Nephron progenitor cell (in vitro differentiated cells): ENCODE measurements at regions not wholly inside any gene's neighbourhood (a gene's known extent, or its start where the extent isn't known, plus 50 kb on each side); places are given as distances from the start of the nearest gene placed in this dataset.

Experiments
- DNase-seq: peaks from one replicate; pipeline ENCODE4 v3.0.0; 2021
- H3K27ac Mint-ChIP-seq: 2 replicates; pipeline ENCODE4 v1.8.0; 2021; ENCODE audit warnings: mild to moderate bottlenecking, moderate library complexity, mixed read lengths
- H3K27me3 Mint-ChIP-seq: 2 replicates; pipeline ENCODE4 v1.8.0; 2021; ENCODE audit warnings: mild to moderate bottlenecking, low read depth, mixed read lengths; ENCODE audit not compliant: poor library complexity
- H3K36me3 Mint-ChIP-seq: 2 replicates; pipeline ENCODE4 v1.8.0; 2021; ENCODE audit warnings: low read depth, mixed read lengths
- H3K4me1 Mint-ChIP-seq: 2 replicates; pipeline ENCODE4 v1.8.0; 2021; ENCODE audit warnings: mixed read lengths
- H3K4me3 Mint-ChIP-seq: 2 replicates; pipeline ENCODE4 v1.8.0; 2021; ENCODE audit warnings: mild to moderate bottlenecking, moderate library complexity, mixed read lengths
- H3K9me3 Mint-ChIP-seq: 2 replicates; pipeline ENCODE4 v1.8.0; 2021; ENCODE audit warnings: mild to moderate bottlenecking, moderate library complexity, mixed read lengths
- CTCF ChIP-seq: fragments of 200-600 bp; sonication (generic); IDR thresholded peaks from 2 replicates; pipeline ENCODE4 v1.5.0; 2021; ENCODE audit warnings: antibody characterized with exemption

GRCh38 chr1:229838204-229838603 lies 212.2 kb downstream of the URB2 start:
- Mint-ChIP-seq H3K27me3 (peaks cover 6% of the 10 kb centered on the region), H3K4me1 (no peaks in the 10 kb centered on the region), H3K36me3 (no peaks in the 10 kb centered on the region), H3K27ac (no peak overlapping the region), H3K4me3 (no peak overlapping the region), H3K9me3 (no peaks in the 10 kb centered on the region)
- no peak for DNase-seq
- no peak for TF ChIP-seq CTCF

DNA sequence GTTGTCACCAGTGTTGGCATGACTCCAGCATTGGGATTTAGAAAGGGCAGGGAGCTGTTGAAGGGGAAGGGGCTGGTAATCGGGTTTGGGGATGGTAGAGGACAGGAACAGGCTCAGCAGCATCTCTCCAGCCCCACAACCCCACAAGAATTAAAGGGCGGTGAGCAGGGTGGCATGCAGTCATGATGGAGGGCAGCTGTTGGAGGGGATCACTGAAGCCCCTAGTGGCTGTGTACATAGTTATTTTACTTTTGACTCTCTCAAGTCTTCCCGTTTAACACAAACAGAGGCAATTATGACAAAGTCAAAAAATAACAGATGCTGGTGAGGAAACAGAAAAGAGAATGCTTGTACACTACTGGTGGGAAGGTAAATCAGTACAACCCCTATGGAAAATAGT lies 213.8 kb downstream of the URB2 start:
- Mint-ChIP-seq H3K36me3 (no peaks in the 10 kb centered on the region), H3K4me3 (no peak overlapping the region), H3K27me3 (peaks cover 13% of the 10 kb centered on the region), H3K4me1 (peaks cover 4% of the 10 kb centered on the region), H3K9me3 (no peaks in the 10 kb centered on the region), H3K27ac (no peak overlapping the region)
- no peak for DNase-seq
- no peak for TF ChIP-seq CTCF

DNA sequence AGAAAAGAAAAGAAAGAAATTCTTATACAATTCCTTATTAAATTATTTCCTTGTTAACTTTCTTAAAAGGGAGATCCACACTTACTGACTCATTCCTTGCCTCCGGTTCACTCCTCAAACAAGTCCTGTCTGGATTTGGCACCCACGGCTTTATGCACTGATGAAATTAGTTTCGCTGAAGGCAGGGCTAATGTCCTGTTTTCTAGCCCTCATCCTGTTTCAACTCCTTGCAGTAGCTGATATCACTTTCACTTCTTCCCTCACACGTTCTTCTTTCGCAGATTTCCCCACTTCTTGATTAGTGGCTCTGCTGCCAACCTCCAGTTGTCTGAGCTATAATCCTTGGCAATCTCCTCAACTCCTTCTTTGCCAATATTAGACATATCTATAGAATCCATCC lies 215.2 kb downstream of the URB2 start:
- H3K4me1 Mint-ChIP-seq: peaks cover 9% of the 10 kb centered on the region
- no peaks in the 10 kb centered on the region for H3K9me3 Mint-ChIP-seq
- no peak for DNase-seq
- H3K27ac Mint-ChIP-seq: no peak overlapping the region
- TF ChIP-seq CTCF: no peak
- peaks cover 13% of the 10 kb centered on the region for H3K27me3 Mint-ChIP-seq
- no peak overlapping the region for H3K4me3 Mint-ChIP-seq
- no peaks in the 10 kb centered on the region for H3K36me3 Mint-ChIP-seq

- TF ChIP-seq CTCF: no peak
- Mint-ChIP-seq H3K27ac (no peak overlapping the region), H3K4me1 (peaks cover 9% of the 10 kb centered on the region), H3K4me3 (no peak overlapping the region), H3K36me3 (no peaks in the 10 kb centered on the region), H3K27me3 (peaks cover 7% of the 10 kb centered on the region), H3K9me3 (no peaks in the 10 kb centered on the region)
- DNase-seq: no peak
Observed at GRCh38 chr1:229842302-229843255, 216.5 kb downstream of the URB2 start.

DNA sequence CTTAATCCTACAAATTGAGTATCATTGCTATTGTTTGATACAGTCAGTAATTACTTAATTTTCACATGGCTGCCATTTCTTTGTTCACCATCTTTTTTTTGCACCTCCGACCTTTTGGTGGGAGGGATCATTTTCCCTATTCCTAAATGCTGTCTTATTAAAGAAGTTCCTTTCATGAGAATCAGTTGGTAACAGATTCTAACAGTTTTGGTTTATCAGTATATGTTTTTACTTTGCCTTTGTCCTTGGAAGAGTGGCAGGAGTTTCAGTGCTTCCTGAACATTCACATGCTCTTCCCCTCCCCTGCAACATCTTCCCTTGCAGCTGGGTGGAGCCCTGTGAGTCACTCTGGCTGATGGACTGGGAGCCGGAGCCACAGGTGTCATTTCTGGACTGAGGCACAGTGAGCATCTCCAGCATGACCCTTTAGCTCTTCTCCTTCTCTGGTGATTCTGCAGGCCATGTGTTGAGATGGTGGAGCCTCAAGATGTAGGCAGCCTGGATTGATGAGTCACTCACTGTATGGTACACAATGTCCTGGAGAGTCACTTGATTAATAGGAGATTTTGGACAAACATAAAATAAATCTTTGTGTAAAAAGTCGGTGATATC lies 217.7 kb downstream of the URB2 start:
- H3K4me3 Mint-ChIP-seq: no peak overlapping the region
- peaks cover 9% of the 10 kb centered on the region for H3K4me1 Mint-ChIP-seq
- no peaks in the 10 kb centered on the region for H3K36me3 Mint-ChIP-seq
- no peak for TF ChIP-seq CTCF
- DNase-seq: no peak
- H3K27me3 Mint-ChIP-seq: peaks cover 7% of the 10 kb centered on the region
- no peak overlapping the region for H3K27ac Mint-ChIP-seq
- H3K9me3 Mint-ChIP-seq: no peaks in the 10 kb centered on the region
